Chondrocyte (in vitro differentiated cells): ENCODE measurements at regions not wholly inside any gene's neighbourhood (a gene's known extent, or its start where the extent isn't known, plus 50 kb on each side); places are given as distances from the start of the nearest gene placed in this dataset.
A peak's percentile ranks its signal among the peaks of the same experiment; 100 is the strongest.
"Not testable (repeated sequence)": the region's sequence is repeated elsewhere in the genome, so short reads cannot be mapped to it uniquely, and the experiment has no call there.

Experiments used
- DNase-seq: peaks from one replicate; pipeline ENCODE4 v3.0.0; 2021; ENCODE audit warnings: mixed read lengths, low spot score
- H3K27ac Mint-ChIP-seq: one replicate; pipeline ENCODE4 v1.8.0; 2021; ENCODE audit warnings: mild to moderate bottlenecking, moderate library complexity, mixed read lengths; ENCODE audit not compliant: unreplicated experiment
- H3K27me3 Mint-ChIP-seq: 2 replicates; pipeline ENCODE4 v1.8.0; 2021; ENCODE audit warnings: low read depth, mixed read lengths
- H3K36me3 Mint-ChIP-seq: 2 replicates; pipeline ENCODE4 v1.8.0; 2021; ENCODE audit warnings: low read depth, mixed read lengths
- H3K4me1 Mint-ChIP-seq: 2 replicates; pipeline ENCODE4 v1.8.0; 2021; ENCODE audit warnings: low read depth, mild to moderate bottlenecking, mixed read lengths
- H3K4me3 Mint-ChIP-seq: one replicate; pipeline ENCODE4 v1.8.0; 2021; ENCODE audit warnings: mild to moderate bottlenecking, moderate library complexity, mixed read lengths; ENCODE audit not compliant: unreplicated experiment
- H3K9me3 Mint-ChIP-seq: 2 replicates; pipeline ENCODE4 v1.8.0; 2021; ENCODE audit warnings: low read depth, mixed read lengths
- TF ChIP-seq, protein P1 (sequence below): fragments of 200-600 bp; sonication (generic); IDR thresholded peaks from 2 replicates; pipeline ENCODE4 v1.5.0; 2021; ENCODE audit warnings: antibody characterized with exemption, mild to moderate bottlenecking, moderate library complexity

DNA sequence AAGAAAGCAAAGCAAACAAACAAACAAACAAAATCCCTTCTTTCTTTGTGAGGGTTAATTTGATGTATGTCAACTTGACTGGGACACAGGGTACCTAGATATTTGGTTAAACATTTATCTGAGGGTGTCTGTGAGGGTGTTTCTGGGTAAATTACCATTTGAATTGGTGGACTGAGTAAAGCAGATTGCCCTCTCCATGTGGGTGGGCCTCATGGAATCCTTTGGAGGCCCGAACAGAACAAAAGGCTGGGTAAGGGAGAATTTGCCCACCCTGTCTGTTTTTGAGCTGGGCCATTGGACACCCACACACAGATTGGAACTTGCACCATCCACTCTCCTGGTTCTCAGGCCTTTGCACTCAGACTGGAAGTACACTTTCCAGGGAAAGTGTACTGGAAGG, 628.8 kb upstream of the CITED2 start:
- H3K27ac Mint-ChIP-seq = no peak overlapping the region
- no peaks in the 10 kb centered on the region for H3K27me3 Mint-ChIP-seq
- no peak for DNase-seq
- peaks cover 25% of the 10 kb centered on the region for H3K4me1 Mint-ChIP-seq
- no peaks in the 10 kb centered on the region for H3K36me3 Mint-ChIP-seq
- TF ChIP-seq, protein P1, sequence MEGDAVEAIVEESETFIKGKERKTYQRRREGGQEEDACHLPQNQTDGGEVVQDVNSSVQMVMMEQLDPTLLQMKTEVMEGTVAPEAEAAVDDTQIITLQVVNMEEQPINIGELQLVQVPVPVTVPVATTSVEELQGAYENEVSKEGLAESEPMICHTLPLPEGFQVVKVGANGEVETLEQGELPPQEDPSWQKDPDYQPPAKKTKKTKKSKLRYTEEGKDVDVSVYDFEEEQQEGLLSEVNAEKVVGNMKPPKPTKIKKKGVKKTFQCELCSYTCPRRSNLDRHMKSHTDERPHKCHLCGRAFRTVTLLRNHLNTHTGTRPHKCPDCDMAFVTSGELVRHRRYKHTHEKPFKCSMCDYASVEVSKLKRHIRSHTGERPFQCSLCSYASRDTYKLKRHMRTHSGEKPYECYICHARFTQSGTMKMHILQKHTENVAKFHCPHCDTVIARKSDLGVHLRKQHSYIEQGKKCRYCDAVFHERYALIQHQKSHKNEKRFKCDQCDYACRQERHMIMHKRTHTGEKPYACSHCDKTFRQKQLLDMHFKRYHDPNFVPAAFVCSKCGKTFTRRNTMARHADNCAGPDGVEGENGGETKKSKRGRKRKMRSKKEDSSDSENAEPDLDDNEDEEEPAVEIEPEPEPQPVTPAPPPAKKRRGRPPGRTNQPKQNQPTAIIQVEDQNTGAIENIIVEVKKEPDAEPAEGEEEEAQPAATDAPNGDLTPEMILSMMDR = no peak
- no peak overlapping the region for H3K4me3 Mint-ChIP-seq
- peaks cover 4% of the 10 kb centered on the region for H3K9me3 Mint-ChIP-seq

GRCh38 chr6:140002396-140003022, 628.1 kb upstream of the CITED2 start:
- TF ChIP-seq, protein P1 = no peak
- no peak overlapping the region for H3K4me3 Mint-ChIP-seq
- no peak for DNase-seq
- peak overlapping the region; percentile 57 for H3K27ac Mint-ChIP-seq
- peaks cover 25% of the 10 kb centered on the region for H3K4me1 Mint-ChIP-seq
- peaks cover 3% of the 10 kb centered on the region for H3K9me3 Mint-ChIP-seq
- no peaks in the 10 kb centered on the region for H3K27me3 Mint-ChIP-seq
- H3K36me3 Mint-ChIP-seq = no peaks in the 10 kb centered on the region

DNA sequence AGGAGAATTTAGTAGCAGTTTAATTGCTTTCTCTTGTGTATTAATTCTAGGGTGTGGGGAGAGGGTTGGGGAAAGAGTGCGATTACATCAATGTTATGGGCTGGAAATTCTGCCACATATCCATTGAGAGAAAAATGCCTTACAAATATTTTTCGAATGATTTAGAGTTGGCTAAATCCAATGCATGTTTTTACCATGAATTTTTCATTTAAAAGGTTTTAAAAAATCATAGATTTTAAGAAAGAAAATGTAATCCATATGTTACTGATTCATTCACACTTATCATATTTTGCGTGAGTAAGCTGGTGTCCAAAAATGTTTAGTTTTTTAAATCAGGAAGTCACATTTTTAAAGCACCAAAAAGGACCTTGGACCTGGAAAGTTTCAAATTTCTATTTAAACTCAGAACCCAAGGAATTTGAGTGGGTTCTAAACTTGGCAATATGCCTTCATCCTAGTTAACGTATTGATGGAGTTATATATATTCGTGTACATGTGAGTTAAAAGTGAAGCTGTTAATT, 627.4 kb upstream of the CITED2 start:
- TF ChIP-seq, protein P1 = no peak
- H3K9me3 Mint-ChIP-seq = no peaks in the 10 kb centered on the region
- peak overlapping the region; percentile 57 for H3K27ac Mint-ChIP-seq
- peaks cover 28% of the 10 kb centered on the region for H3K4me1 Mint-ChIP-seq
- DNase-seq = no peak
- H3K36me3 Mint-ChIP-seq = no peaks in the 10 kb centered on the region
- H3K27me3 Mint-ChIP-seq = no peaks in the 10 kb centered on the region
- no peak overlapping the region for H3K4me3 Mint-ChIP-seq

DNA sequence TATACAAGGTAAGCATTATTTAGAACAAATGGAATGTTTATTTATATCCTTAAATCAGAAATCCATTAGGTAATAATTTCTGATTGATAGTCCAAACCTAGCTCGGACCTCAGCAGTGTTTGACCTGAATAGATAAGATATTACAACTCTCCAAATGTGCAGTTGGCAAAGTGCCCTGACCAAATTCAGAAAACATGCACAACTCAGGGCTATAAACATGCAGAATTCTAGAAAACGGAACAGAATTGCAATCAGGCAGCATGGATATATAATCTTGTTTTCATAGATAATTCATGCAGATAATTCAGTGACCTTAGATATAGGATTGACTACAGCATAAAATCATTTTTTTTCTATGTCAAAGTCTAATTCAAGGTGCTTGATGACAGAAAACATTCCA, 626.6 kb upstream of the CITED2 start:
- Mint-ChIP-seq H3K9me3 (no peaks in the 10 kb centered on the region), H3K36me3 (no peaks in the 10 kb centered on the region), H3K4me1 (peaks cover 36% of the 10 kb centered on the region), H3K27me3 (no peaks in the 10 kb centered on the region), H3K27ac (no peak overlapping the region), H3K4me3 (no peak overlapping the region)
- no peak for DNase-seq
- TF ChIP-seq, protein P1 = no peak

DNA sequence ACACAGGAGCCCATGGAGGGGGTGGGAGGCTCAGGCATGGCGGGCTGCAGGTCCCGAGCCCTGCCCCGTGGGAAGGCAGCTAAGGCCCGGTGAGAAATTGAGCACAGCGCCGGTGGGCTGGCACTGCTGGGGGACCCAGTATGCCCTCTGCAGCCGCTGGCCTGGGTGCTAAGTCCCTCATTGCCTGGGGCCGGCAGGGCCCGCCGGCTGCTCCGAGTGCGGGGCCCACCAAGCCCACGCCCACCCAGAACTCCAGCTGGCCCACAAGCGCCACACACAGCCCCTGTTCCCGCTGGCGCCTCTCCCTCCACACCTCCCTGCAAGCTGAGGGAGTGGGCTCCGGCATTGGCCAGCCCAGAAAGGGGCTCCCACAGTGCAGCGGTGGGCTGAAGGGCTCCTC, 625.2 kb upstream of the CITED2 start:
- H3K4me1 Mint-ChIP-seq = peaks cover 39% of the 10 kb centered on the region
- H3K9me3 Mint-ChIP-seq, DNase-seq, H3K27ac Mint-ChIP-seq, H3K4me3 Mint-ChIP-seq, H3K36me3 Mint-ChIP-seq, H3K27me3 Mint-ChIP-seq: not testable (repeated sequence)

DNA sequence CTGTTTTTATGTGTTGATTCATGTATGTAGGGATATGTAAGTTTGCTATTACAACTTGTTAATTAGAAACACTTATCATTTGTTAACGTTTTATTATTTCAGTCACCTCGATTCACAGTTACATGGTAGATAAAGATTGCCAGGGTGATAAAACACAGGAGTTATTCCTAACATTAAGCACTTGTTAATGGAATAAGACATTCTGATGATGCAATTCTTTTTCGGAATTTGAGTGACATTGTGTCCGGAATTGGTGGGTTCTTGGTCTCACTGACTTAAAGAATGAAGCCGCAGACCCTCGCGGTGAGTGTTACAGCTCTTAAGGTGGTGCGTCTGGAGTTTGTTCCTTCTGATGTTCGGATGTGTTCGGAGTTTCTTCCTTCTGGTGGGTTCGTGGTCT, 624.0 kb upstream of the CITED2 start:
- Mint-ChIP-seq H3K27ac (peak overlapping the region; percentile 37), H3K4me1 (peaks cover 36% of the 10 kb centered on the region)
- DNase-seq, H3K27me3 Mint-ChIP-seq, H3K4me3 Mint-ChIP-seq, H3K36me3 Mint-ChIP-seq, H3K9me3 Mint-ChIP-seq: not testable (repeated sequence)
